Endodermal cell (in vitro differentiated cells): ENCODE measurements at regions not wholly inside any gene's neighbourhood (a gene's known extent, or its start where the extent isn't known, plus 50 kb on each side); places are given as distances from the start of the nearest gene placed in this dataset.

Experiments
- DNase-seq: peaks from one replicate; pipeline ENCODE4 v3.0.0-alpha.2; 2017
- H3K27ac ChIP-seq: 2 replicates; pipeline ENCODE4 v1.5.1; 2013; ENCODE audit warnings: mild to moderate bottlenecking, low read depth, low read length, moderate library complexity
- H3K27me3 ChIP-seq: 2 replicates; pipeline ENCODE4 v1.6.1; 2013; ENCODE audit warnings: mild to moderate bottlenecking, low read length, moderate library complexity; ENCODE audit not compliant: insufficient read depth, control insufficient read depth, poor library complexity, severe bottlenecking
- H3K36me3 ChIP-seq: 2 replicates; pipeline ENCODE4 v1.7.0; 2013; ENCODE audit warnings: mild to moderate bottlenecking, low read length, moderate library complexity; ENCODE audit not compliant: control insufficient read depth, insufficient read depth
- H3K4me1 ChIP-seq: one replicate; pipeline ENCODE4 v1.7.0; 2013; ENCODE audit warnings: low read length; ENCODE audit not compliant: control insufficient read depth, insufficient read depth
- H3K4me3 ChIP-seq: 2 replicates; pipeline ENCODE4 v1.5.1; 2013; ENCODE audit warnings: mild to moderate bottlenecking, low read length, moderate library complexity
- H3K9ac ChIP-seq: 2 replicates; pipeline ENCODE4 v1.6.1; 2013; ENCODE audit warnings: mild to moderate bottlenecking, low read length, moderate library complexity; ENCODE audit not compliant: poor library complexity, severe bottlenecking; ENCODE audit errors: extremely low read depth
- H3K9me3 ChIP-seq: 2 replicates; pipeline ENCODE4 v1.6.1; 2013; ENCODE audit warnings: mild to moderate bottlenecking, low read length, moderate library complexity; ENCODE audit not compliant: control insufficient read depth
- H3K27ac Mint-ChIP-seq: 2 replicates; pipeline ENCODE4 v1.8.0; 2020; ENCODE audit warnings: mixed read lengths
- H3K27me3 Mint-ChIP-seq: 2 replicates; pipeline ENCODE4 v1.8.0; 2021; ENCODE audit warnings: mild to moderate bottlenecking, mixed read lengths; ENCODE audit not compliant: insufficient read depth
- H3K36me3 Mint-ChIP-seq: 2 replicates; pipeline ENCODE4 v1.8.0; 2020; ENCODE audit warnings: low read depth, mixed read lengths
- H3K4me1 Mint-ChIP-seq: 2 replicates; pipeline ENCODE4 v1.8.0; 2020; ENCODE audit warnings: mixed read lengths
- H3K4me3 Mint-ChIP-seq: 2 replicates; pipeline ENCODE4 v1.8.0; 2020; ENCODE audit warnings: mild to moderate bottlenecking, moderate library complexity, mixed read lengths
- H3K9me3 Mint-ChIP-seq: 2 replicates; pipeline ENCODE4 v1.8.0; 2020; ENCODE audit warnings: mild to moderate bottlenecking, mixed read lengths
- WGBS, 2 experiments: methylation state at CpG; one replicate each; pipeline versions ENCODE4 v1.1.5 to v1.1.7; 2013; ENCODE audit warnings: missing lambda C conversion rate in 2 of 2, mixed read lengths in 1 of 2; ENCODE audit not compliant: insufficient coverage in 1 of 2, insufficient read length in 1 of 2; 5-methylcytosine and 5-hydroxymethylcytosine counted together
- TF ChIP-seq, protein P1 (sequence below): fragments of 200-600 bp; sonication (generic); conservative IDR thresholded peaks from 2 replicates; pipeline ENCODE4 v1.5.0; 2021; ENCODE audit warnings: antibody characterized with exemption, mild to moderate bottlenecking

DNA sequence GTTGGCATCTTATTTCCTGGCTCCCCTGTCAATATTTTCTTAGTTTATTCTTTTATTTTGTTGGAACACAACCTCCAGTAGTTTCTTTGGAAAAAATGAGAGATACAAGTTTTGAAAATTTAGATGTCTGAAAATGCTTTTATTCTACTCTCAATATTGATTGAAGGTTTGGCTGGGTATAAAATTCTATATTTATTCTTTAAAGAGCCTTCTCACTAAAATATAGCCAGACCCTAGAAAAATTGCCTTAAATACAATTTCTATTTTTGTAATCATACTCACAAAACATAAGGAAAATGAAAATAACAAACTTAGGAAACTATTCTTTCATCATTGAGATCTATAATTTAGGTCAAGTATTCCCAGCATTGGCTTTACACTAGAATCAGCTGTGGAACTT, 103.7 kb downstream of the CYP26B1 start:
- no peak for DNase-seq
- Histone ChIP-seq H3K4me3 (no peak overlapping the region), H3K36me3 (no peaks in the 10 kb centered on the region), H3K27me3 (no peaks in the 10 kb centered on the region), H3K27ac (no peak overlapping the region), H3K4me1 (no peaks in the 10 kb centered on the region), H3K9ac (no peak overlapping the region), H3K9me3 (peaks cover 16% of the 10 kb centered on the region)
- no peak overlapping the region for H3K27ac Mint-ChIP-seq
- H3K27me3 Mint-ChIP-seq, result peaks cover 2% of the 10 kb centered on the region
- no peak overlapping the region for H3K4me3 Mint-ChIP-seq
- peaks cover 3% of the 10 kb centered on the region for H3K4me1 Mint-ChIP-seq
- TF ChIP-seq, protein P1, sequence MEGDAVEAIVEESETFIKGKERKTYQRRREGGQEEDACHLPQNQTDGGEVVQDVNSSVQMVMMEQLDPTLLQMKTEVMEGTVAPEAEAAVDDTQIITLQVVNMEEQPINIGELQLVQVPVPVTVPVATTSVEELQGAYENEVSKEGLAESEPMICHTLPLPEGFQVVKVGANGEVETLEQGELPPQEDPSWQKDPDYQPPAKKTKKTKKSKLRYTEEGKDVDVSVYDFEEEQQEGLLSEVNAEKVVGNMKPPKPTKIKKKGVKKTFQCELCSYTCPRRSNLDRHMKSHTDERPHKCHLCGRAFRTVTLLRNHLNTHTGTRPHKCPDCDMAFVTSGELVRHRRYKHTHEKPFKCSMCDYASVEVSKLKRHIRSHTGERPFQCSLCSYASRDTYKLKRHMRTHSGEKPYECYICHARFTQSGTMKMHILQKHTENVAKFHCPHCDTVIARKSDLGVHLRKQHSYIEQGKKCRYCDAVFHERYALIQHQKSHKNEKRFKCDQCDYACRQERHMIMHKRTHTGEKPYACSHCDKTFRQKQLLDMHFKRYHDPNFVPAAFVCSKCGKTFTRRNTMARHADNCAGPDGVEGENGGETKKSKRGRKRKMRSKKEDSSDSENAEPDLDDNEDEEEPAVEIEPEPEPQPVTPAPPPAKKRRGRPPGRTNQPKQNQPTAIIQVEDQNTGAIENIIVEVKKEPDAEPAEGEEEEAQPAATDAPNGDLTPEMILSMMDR, result no peak
- H3K36me3 Mint-ChIP-seq, result peaks cover 1% of the 10 kb centered on the region
- H3K9me3 Mint-ChIP-seq, result peaks cover 20% of the 10 kb centered on the region

DNA sequence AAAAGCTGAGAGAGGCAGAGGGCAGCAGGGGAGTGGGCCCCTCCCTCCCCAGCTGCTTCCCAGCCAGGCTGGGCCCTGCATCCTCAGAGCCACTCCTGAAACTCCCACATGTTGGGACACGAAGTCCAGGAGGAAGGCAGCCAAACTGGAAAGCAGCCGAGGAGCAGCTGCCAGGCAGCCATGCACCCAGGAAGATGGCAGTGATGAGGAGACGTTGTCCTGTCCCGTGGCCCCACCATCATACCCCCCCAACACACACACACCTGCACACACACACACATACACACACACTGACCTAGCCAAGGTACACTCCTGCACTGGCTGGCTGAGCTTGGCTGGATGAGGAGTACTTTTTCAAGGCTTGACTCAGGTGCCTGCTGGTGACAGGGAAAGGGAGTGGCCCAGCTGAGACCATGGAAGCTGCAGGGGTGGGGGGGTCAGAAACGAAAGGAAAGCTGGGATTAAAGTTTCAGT, 106.0 kb downstream of the CYP26B1 start:
- 50 to 66% methylated on average over 1 to 5 of the region's 5 CpGs for WGBS, 2 experiments
- peaks cover 1% of the 10 kb centered on the region for H3K36me3 Mint-ChIP-seq
- H3K4me3 Mint-ChIP-seq, result no peak overlapping the region
- Histone ChIP-seq H3K9me3 (peaks cover 14% of the 10 kb centered on the region), H3K4me1 (no peaks in the 10 kb centered on the region), H3K4me3 (no peak overlapping the region), H3K36me3 (no peaks in the 10 kb centered on the region), H3K27ac (no peak overlapping the region), H3K27me3 (no peaks in the 10 kb centered on the region), H3K9ac (no peak overlapping the region)
- TF ChIP-seq, protein P1, result no peak
- DNase-seq, result no peak
- H3K27me3 Mint-ChIP-seq, result peaks cover 2% of the 10 kb centered on the region
- no peak overlapping the region for H3K27ac Mint-ChIP-seq
- H3K9me3 Mint-ChIP-seq, result peaks cover 11% of the 10 kb centered on the region
- H3K4me1 Mint-ChIP-seq, result peaks cover 3% of the 10 kb centered on the region

DNA sequence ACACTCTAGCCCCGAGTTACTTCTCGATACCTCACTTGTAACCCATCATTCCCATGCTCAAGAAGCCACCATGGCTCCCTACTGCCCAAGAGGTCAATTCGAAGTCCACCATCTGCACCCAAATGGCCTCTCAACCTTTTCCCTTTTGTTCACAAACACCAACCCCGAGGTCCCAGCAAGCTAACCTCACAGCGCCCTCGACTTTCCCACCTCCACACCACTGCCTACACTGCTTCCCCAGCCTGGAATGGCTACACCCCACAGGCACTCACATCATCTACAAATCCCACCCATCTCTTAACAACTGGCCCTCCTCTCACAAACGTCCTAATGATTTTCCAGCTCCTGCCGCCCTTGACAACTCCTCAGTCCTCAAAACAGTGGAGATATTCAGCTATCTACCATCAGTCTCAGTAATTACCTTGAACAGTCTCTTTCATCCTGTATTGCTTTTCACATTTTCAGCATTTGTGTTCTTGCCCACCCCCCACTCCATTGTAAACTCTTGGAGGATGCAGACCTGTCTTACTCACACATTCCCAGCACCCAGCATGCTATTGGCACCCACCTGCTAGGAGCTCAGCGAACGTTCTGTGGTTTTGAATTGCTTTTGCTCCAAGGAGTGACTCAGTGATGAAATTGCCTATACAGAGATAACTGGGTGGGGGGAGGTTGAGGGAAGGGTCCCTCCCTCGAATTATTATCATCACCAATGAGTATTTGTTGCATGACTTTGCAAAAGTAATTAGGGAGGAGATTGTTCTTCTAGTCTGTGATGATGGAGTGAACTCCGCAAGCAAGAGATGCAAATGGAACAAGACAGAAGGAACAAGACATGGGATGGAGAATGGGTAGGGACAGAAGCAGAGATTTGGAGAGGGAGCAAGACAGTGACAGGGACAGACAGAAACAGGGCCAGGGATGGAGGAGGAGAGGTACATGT, 106.8 kb downstream of the CYP26B1 start:
- H3K9me3 Mint-ChIP-seq, result peaks cover 11% of the 10 kb centered on the region
- DNase-seq, result no peak
- WGBS, 2 experiments, result 72 to 89% methylated on average over 5 to 12 of the region's 12 CpGs
- no peak overlapping the region for H3K4me3 Mint-ChIP-seq
- peaks cover 14% of the 10 kb centered on the region for H3K9me3 ChIP-seq
- H3K27ac ChIP-seq, result no peak overlapping the region
- H3K9ac ChIP-seq, result no peak overlapping the region
- peaks cover 2% of the 10 kb centered on the region for H3K27me3 Mint-ChIP-seq
- no peaks in the 10 kb centered on the region for H3K27me3 ChIP-seq
- H3K36me3 Mint-ChIP-seq, result peaks cover 1% of the 10 kb centered on the region
- H3K4me3 ChIP-seq, result no peak overlapping the region
- no peaks in the 10 kb centered on the region for H3K4me1 ChIP-seq
- no peaks in the 10 kb centered on the region for H3K36me3 ChIP-seq
- peaks cover 3% of the 10 kb centered on the region for H3K4me1 Mint-ChIP-seq
- no peak overlapping the region for H3K27ac Mint-ChIP-seq
- TF ChIP-seq, protein P1, result no peak
